ENCODE measurements at regions not wholly inside any gene's neighbourhood (a gene's known extent, or its start where the extent isn't known, plus 50 kb on each side); places are given as distances from the start of the nearest gene placed in this dataset.

DNA sequence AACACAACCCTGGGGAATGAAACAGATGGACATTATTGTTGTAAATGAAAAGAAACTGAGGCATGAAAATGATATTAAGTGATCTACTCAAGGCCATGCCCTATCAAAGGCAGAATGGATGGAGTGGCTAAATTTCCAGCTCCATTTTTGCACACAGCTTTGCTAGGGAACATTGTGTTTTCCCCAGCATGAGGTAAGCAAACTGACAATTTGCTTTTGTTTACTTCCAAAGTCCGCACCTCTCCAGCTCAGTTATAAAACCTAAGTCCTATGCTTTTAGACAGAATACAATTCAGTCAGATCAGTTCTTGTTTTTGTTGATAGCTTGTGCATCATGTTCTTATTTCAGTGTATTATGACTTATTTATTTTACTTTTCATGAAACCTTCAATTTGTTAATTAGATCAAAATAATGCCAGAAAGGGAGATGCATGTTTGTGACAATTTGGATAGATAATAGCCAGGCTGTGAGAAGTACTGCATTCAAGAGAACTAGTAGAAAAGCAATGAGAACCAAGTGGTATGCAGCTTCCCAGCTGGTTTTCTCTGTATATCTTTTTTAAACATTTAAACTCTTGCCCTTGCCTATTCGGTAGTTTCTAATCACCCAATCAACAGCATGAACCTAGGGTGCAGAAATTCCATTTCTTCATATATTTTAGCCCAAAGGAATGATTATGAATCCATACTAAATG is 380.8 kb downstream of the SPATA31D1 start:
- H3K36me3 Mint-ChIP-seq = no peaks in the 10 kb centered on the region
- TF ChIP-seq EZH2phosphoT487 (IDR thresholded peaks at IDR 0.05) (no peak), EZH2 (IDR thresholded peaks at IDR 0.05) (no peak)
- TF ChIP-seq, protein P1, sequence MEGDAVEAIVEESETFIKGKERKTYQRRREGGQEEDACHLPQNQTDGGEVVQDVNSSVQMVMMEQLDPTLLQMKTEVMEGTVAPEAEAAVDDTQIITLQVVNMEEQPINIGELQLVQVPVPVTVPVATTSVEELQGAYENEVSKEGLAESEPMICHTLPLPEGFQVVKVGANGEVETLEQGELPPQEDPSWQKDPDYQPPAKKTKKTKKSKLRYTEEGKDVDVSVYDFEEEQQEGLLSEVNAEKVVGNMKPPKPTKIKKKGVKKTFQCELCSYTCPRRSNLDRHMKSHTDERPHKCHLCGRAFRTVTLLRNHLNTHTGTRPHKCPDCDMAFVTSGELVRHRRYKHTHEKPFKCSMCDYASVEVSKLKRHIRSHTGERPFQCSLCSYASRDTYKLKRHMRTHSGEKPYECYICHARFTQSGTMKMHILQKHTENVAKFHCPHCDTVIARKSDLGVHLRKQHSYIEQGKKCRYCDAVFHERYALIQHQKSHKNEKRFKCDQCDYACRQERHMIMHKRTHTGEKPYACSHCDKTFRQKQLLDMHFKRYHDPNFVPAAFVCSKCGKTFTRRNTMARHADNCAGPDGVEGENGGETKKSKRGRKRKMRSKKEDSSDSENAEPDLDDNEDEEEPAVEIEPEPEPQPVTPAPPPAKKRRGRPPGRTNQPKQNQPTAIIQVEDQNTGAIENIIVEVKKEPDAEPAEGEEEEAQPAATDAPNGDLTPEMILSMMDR (IDR thresholded peaks at IDR 0.05) = no peak
- Histone ChIP-seq H3K27me3 (no peaks in the 10 kb centered on the region), H3K4me2 (no peak overlapping the region), H3K4me3 (no peak overlapping the region), H3K27ac (no peak overlapping the region), H3K36me3 (no peaks in the 10 kb centered on the region), H3K79me2 (ENCODE audit: low read depth) (no peaks in the 10 kb centered on the region), H3F3A (ENCODE audit: low read depth) (no peaks in the 10 kb centered on the region), H3K9me3 (ENCODE audit: low read depth) (no peaks in the 10 kb centered on the region), H3K4me1 (peaks cover 9% of the 10 kb centered on the region), H4K20me1 (ENCODE audit: low read depth) (no peaks in the 10 kb centered on the region), H3K9ac (no peak overlapping the region), H2AFZ (replicated peaks) (no peak overlapping the region)
- no peak for DNase-seq (ENCODE audit: low spot score)
- H3K4me1 Mint-ChIP-seq = peaks cover 5% of the 10 kb centered on the region
- H3K9me3 Mint-ChIP-seq = peaks cover 7% of the 10 kb centered on the region
- no peak overlapping the region for H3K4me3 Mint-ChIP-seq
- H3K27me3 Mint-ChIP-seq (ENCODE audit: insufficient read depth, low read depth) = no peaks in the 10 kb centered on the region
- H3K27ac Mint-ChIP-seq = no peak overlapping the region

DNA sequence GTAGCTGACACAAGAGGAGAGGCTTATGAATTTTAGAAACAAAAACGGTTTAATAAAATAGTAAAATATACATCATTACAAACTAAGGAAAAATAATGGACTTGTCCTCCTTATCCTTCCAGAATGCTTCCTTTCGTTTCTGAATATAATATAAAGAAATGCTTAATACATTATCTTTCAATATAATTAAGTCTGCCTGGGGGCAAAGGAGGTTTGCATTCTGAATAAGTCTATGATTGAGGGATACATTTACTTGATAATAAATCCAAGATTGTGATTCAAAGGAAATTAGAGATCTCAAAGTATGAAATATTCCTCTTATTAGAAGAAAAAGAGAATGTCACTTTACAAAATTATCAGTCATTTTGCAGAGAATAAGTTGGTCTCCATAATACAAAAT is 386.5 kb downstream of the SPATA31D1 start:
- H3K36me3 ChIP-seq = no peaks in the 10 kb centered on the region
- no peak overlapping the region for H3K9ac ChIP-seq
- H3K9me3 ChIP-seq (ENCODE audit: low read depth) = no peaks in the 10 kb centered on the region
- H3K4me1 Mint-ChIP-seq = no peaks in the 10 kb centered on the region
- H3K4me2 ChIP-seq = no peak overlapping the region
- H3K27me3 ChIP-seq = no peaks in the 10 kb centered on the region
- no peak overlapping the region for H3K4me3 Mint-ChIP-seq
- H3K79me2 ChIP-seq (ENCODE audit: low read depth) = no peaks in the 10 kb centered on the region
- TF ChIP-seq EZH2phosphoT487 (IDR thresholded peaks at IDR 0.05) = no peak
- TF ChIP-seq, protein P1 (IDR thresholded peaks at IDR 0.05) = no peak
- no peaks in the 10 kb centered on the region for H3K4me1 ChIP-seq
- no peaks in the 10 kb centered on the region for H3F3A ChIP-seq (ENCODE audit: low read depth)
- peaks cover 16% of the 10 kb centered on the region for H3K9me3 Mint-ChIP-seq
- H3K4me3 ChIP-seq = no peak overlapping the region
- no peaks in the 10 kb centered on the region for H3K27me3 Mint-ChIP-seq (ENCODE audit: insufficient read depth, low read depth)
- no peak for DNase-seq (ENCODE audit: low spot score)
- H4K20me1 ChIP-seq (ENCODE audit: low read depth) = no peaks in the 10 kb centered on the region
- H3K36me3 Mint-ChIP-seq = no peaks in the 10 kb centered on the region
- no peak overlapping the region for H3K27ac Mint-ChIP-seq
- H3K27ac ChIP-seq = no peak overlapping the region
- no peak overlapping the region for H2AFZ ChIP-seq (replicated peaks)

DNA sequence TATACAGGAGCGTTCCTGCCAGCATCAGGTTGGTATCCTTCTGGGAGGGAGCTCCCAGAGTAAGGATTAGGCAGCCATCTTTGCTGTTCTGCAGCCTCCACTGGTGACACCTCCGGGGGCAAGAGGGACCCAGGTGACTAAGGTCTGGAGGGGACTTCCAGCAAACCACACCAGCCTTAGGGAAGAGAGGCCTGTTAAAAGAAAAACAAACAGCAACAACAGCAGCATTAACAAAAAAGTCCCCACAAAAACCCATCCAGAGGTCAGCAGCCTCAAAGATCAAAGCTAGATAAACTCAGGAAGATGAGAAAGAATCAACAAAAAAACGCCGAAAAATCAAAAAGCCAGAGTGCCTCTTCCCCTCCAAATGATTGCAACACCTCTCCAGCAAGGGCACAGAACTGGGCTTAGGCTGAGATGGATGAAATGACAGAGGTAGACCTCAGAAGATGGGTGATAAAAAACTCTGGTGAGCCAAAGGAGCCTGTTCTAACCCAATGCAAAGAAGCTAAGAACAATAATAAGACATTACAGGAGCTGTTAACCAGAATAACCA is 388.2 kb downstream of the SPATA31D1 start:
- H3K27me3 ChIP-seq = peaks cover 3% of the 10 kb centered on the region
- no peak overlapping the region for H3K4me3 ChIP-seq
- peaks cover 24% of the 10 kb centered on the region for H3K9me3 Mint-ChIP-seq
- H4K20me1 ChIP-seq (ENCODE audit: low read depth) = no peaks in the 10 kb centered on the region
- H3K27ac ChIP-seq = no peak overlapping the region
- no peaks in the 10 kb centered on the region for H3K79me2 ChIP-seq (ENCODE audit: low read depth)
- H3K9ac ChIP-seq = no peak overlapping the region
- H3K36me3 ChIP-seq = no peaks in the 10 kb centered on the region
- no peak overlapping the region for H3K4me2 ChIP-seq
- TF ChIP-seq, protein P1 (IDR thresholded peaks at IDR 0.05) = no peak
- TF ChIP-seq EZH2phosphoT487 (IDR thresholded peaks at IDR 0.05) (no peak), EZH2 (IDR thresholded peaks at IDR 0.05) (no peak)
- H3K36me3 Mint-ChIP-seq = no peaks in the 10 kb centered on the region
- no peak overlapping the region for H3K4me3 Mint-ChIP-seq
- no peaks in the 10 kb centered on the region for H3K4me1 Mint-ChIP-seq
- no peaks in the 10 kb centered on the region for H3K9me3 ChIP-seq (ENCODE audit: low read depth)
- H3K27ac Mint-ChIP-seq = no peak overlapping the region
- DNase-seq (ENCODE audit: low spot score) = no peak
- H3K4me1 ChIP-seq = no peaks in the 10 kb centered on the region
- no peaks in the 10 kb centered on the region for H3K27me3 Mint-ChIP-seq (ENCODE audit: insufficient read depth, low read depth)
- no peaks in the 10 kb centered on the region for H3F3A ChIP-seq (ENCODE audit: low read depth)
- peak overlapping the region; percentile 13 for H2AFZ ChIP-seq (replicated peaks)
